ENCODE measurements at regions not wholly inside any gene's neighbourhood (a gene's known extent, or its start where the extent isn't known, plus 50 kb on each side); places are given as distances from the start of the nearest gene placed in this dataset.

DNA sequence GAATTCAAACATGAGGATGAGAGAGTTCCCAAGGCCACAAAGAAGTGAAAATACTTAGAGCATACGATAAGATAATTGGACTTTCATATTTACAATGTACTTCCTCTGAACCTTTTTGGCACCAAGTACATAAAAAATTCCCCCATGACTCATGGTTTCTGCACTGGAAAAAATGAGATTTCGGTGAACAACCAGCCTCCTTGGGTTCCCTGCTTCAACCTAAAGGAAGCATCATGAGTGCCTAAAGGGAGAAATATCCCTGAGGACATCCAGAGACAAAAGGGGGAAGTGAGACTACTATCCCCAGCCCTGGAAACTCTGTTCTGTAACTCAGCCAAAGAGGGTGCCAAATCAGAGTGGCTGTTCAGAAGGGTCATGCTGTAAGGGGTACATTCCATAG, 562.7 kb upstream of the SLC39A10 start:
- TF ChIP-seq, protein P1, sequence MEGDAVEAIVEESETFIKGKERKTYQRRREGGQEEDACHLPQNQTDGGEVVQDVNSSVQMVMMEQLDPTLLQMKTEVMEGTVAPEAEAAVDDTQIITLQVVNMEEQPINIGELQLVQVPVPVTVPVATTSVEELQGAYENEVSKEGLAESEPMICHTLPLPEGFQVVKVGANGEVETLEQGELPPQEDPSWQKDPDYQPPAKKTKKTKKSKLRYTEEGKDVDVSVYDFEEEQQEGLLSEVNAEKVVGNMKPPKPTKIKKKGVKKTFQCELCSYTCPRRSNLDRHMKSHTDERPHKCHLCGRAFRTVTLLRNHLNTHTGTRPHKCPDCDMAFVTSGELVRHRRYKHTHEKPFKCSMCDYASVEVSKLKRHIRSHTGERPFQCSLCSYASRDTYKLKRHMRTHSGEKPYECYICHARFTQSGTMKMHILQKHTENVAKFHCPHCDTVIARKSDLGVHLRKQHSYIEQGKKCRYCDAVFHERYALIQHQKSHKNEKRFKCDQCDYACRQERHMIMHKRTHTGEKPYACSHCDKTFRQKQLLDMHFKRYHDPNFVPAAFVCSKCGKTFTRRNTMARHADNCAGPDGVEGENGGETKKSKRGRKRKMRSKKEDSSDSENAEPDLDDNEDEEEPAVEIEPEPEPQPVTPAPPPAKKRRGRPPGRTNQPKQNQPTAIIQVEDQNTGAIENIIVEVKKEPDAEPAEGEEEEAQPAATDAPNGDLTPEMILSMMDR (IDR thresholded peaks at IDR 0.05; ENCODE audit: low read depth, low read length) = no peak
- TF ChIP-seq EZH2phosphoT487 (IDR thresholded peaks at IDR 0.05; ENCODE audit: low read depth) = no peak
